SK-N-SH treated with all-trans-retinoic acid at 6 μM for 48 hours (cell line): ENCODE measurements at regions not wholly inside any gene's neighbourhood (a gene's known extent, or its start where the extent isn't known, plus 50 kb on each side); places are given as distances from the start of the nearest gene placed in this dataset.

Source experiments
- ATAC-seq: fragments of 200-7000 bp; cut with Tn5 transposase; 3 replicates; pipeline ENCODE4 v1.9.1; 2020; ENCODE audit warnings: mild to moderate bottlenecking, moderate library complexity
- ARNTL ChIP-seq: fragments of 450-650 bp; formaldehyde crosslinking; IDR thresholded peaks from 2 replicates; pipeline ENCODE4 v1.5.0; 2020; ENCODE audit warnings: low read depth, mild to moderate bottlenecking, moderate library complexity, borderline replicate concordance
- BACH2 ChIP-seq: fragments of 250-450 bp; sonication (Bioruptor Pico); IDR thresholded peaks from 2 replicates; pipeline ENCODE4 v1.9.0; 2021; ENCODE audit warnings: mild to moderate bottlenecking, borderline replicate concordance
- CSDC2 ChIP-seq: fragments of 250-450 bp; sonication (Bioruptor Pico); IDR thresholded peaks from 2 replicates; pipeline ENCODE4 v1.5.0; 2020; ENCODE audit warnings: mild to moderate bottlenecking, moderate library complexity
- ESRRG ChIP-seq: fragments of 250-450 bp; sonication (Bioruptor Pico); IDR thresholded peaks from 2 replicates; pipeline ENCODE4 v1.6.1; 2021; ENCODE audit warnings: mild to moderate bottlenecking
- GLIS3 ChIP-seq: fragments of 250-450 bp; sonication (Bioruptor Pico); IDR thresholded peaks from 2 replicates; pipeline ENCODE4 v1.5.0; 2020; ENCODE audit warnings: mild to moderate bottlenecking, moderate library complexity
- ISL1 ChIP-seq: fragments of 250-450 bp; sonication (Bioruptor Pico); IDR thresholded peaks from 2 replicates; pipeline ENCODE4 v2.1.2; 2022; ENCODE audit warnings: mild to moderate bottlenecking, moderate library complexity
- PPARA ChIP-seq: fragments of 250-450 bp; sonication (Bioruptor Pico); IDR thresholded peaks from 2 replicates; pipeline ENCODE4 v1.5.0; 2020; ENCODE audit warnings: mild to moderate bottlenecking, borderline replicate concordance
- RARB ChIP-seq: fragments of 250-450 bp; sonication (Bioruptor Pico); IDR thresholded peaks from 2 replicates; pipeline ENCODE4 v1.8.0; 2021; ENCODE audit warnings: mild to moderate bottlenecking, moderate library complexity
- SNAI2 ChIP-seq: fragments of 250-450 bp; sonication (Bioruptor Pico); IDR thresholded peaks from 2 replicates; pipeline ENCODE4 v1.5.0; 2020; ENCODE audit warnings: mild to moderate bottlenecking, moderate library complexity
- TCF4 ChIP-seq: fragments of 250-450 bp; sonication (Bioruptor Pico); IDR thresholded peaks from 2 replicates; pipeline ENCODE4 v1.8.0; 2021; ENCODE audit warnings: mild to moderate bottlenecking, moderate library complexity, borderline replicate concordance
- TOX ChIP-seq: fragments of 250-450 bp; sonication (Bioruptor Pico); IDR thresholded peaks from 2 replicates; pipeline ENCODE4 v1.8.0; 2021; ENCODE audit warnings: mild to moderate bottlenecking, moderate library complexity, borderline replicate concordance
- ZC3H10 ChIP-seq: fragments of 250-450 bp; sonication (Bioruptor Pico); IDR thresholded peaks from 2 replicates; pipeline ENCODE4 v1.5.1; 2021; ENCODE audit warnings: mild to moderate bottlenecking, moderate library complexity
- ZFP3 ChIP-seq: fragments of 250-450 bp; sonication (Bioruptor Pico); IDR thresholded peaks from 2 replicates; pipeline ENCODE4 v1.5.0; 2020; ENCODE audit warnings: mild to moderate bottlenecking, moderate library complexity
- ZFP30 ChIP-seq: fragments of 450-650 bp; formaldehyde crosslinking; IDR thresholded peaks from 2 replicates; pipeline ENCODE4 v1.5.0; 2022; ENCODE audit warnings: mild to moderate bottlenecking, moderate library complexity
- ZNF565 ChIP-seq: fragments of 450-650 bp; formaldehyde crosslinking; conservative IDR thresholded peaks from 2 replicates; pipeline ENCODE4 v1.5.0; 2020; ENCODE audit warnings: low read depth, mild to moderate bottlenecking, moderate library complexity
- ZNF70 ChIP-seq: fragments of 450-650 bp; formaldehyde crosslinking; IDR thresholded peaks from 2 replicates; pipeline ENCODE4 v1.5.0; 2020; ENCODE audit warnings: mild to moderate bottlenecking, moderate library complexity
- ZNF8 ChIP-seq: fragments of 450-650 bp; formaldehyde crosslinking; IDR thresholded peaks from 2 replicates; pipeline ENCODE4 v1.5.0; 2020; ENCODE audit warnings: mild to moderate bottlenecking, moderate library complexity
- TF ChIP-seq, protein P1 (sequence below): fragments of 250-450 bp; sonication (Bioruptor Pico); IDR thresholded peaks from 2 replicates; pipeline ENCODE4 v1.8.0; 2021; ENCODE audit warnings: low read depth, mild to moderate bottlenecking, moderate library complexity, borderline replicate concordance
- TF ChIP-seq, protein P2 (sequence below): fragments of 250-450 bp; sonication (Bioruptor Pico); IDR thresholded peaks from 2 replicates; pipeline ENCODE4 v1.8.0; 2020; ENCODE audit warnings: mild to moderate bottlenecking, moderate library complexity, borderline replicate concordance
- TF ChIP-seq, protein P3 (sequence below): fragments of 250-450 bp; sonication (Bioruptor Pico); IDR thresholded peaks from 2 replicates; pipeline ENCODE4 v1.5.1; 2020; ENCODE audit warnings: low read depth, mild to moderate bottlenecking, moderate library complexity
- TF ChIP-seq, protein P4 (sequence below): fragments of 250-450 bp; sonication (Bioruptor Pico); IDR thresholded peaks from 2 replicates; pipeline ENCODE4 v1.5.1; 2021; ENCODE audit warnings: mild to moderate bottlenecking, moderate library complexity

DNA sequence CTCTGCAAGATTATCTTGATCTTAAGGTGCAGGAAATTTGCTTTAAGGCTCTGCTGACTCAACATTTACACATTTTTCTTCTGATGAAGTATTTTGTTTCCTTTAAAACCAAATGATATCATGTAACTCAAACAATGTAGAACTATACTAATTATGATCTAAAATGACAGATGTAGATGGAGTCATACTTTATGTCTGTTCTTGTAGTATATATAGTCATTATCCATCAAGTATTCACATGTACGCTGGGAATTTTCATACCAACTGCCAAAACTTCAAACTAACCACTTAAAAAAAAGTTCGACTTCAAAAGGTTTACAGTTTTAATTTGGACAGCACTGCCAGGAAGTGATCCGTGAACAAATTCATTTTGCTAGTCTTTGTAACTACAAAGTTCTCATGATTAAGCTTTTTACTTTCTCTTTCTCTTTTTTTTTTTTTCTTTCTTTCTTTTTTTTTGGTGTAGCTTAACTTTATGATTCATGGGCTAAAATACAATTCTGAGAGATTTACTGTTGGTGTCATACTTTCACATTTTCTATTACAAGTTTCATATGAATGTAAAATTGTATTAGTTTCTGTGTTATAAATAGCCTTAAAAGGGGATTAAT, 509.0 kb upstream of the CXADR start:
- no peak for TF ChIP-seq ZFP30
- peak; percentile 89 for TF ChIP-seq ISL1 (CRISPR knock-in tag)
- peak; percentile 70 for ATAC-seq

DNA sequence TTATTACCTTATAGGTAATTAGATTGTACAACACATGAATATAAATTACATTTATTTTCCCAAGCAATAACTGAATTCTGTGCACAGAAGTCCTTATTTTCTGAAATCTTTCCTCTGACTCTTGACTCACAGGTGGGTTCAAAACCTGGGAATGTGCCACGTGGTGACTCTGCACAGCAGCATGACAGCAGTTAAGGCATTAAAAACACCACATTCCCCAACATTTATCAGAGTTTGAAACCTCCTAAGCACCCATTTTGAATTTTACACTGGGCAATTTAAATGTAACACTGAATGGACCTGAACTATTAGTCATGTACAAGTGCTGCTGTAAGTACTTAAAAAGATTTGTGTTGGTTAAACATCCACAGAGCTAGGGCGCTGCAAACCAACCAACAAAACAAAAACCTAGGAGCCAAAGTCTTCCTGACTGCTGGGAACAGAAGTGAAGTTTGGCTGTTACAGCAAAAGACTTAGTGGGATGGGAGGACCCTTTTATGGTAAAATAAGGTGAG, 480.6 kb upstream of the CXADR start:
- ATAC-seq, result no peak
- TF ChIP-seq ZFP3 (CRISPR knock-in tag) (no peak), TCF4 (CRISPR knock-in tag) (no peak), ARNTL (CRISPR knock-in tag) (no peak), BACH2 (CRISPR knock-in tag) (no peak), ZFP30 (no peak), TOX (CRISPR knock-in tag) (no peak), ZNF8 (CRISPR knock-in tag) (no peak), ZNF70 (CRISPR knock-in tag) (no peak), ISL1 (CRISPR knock-in tag) (no peak), GLIS3 (CRISPR knock-in tag) (no peak), ZNF565 (CRISPR knock-in tag) (no peak), ZC3H10 (CRISPR knock-in tag) (no peak), PPARA (no peak), ESRRG (no peak), SNAI2 (CRISPR knock-in tag) (no peak)
- TF ChIP-seq, protein P1, sequence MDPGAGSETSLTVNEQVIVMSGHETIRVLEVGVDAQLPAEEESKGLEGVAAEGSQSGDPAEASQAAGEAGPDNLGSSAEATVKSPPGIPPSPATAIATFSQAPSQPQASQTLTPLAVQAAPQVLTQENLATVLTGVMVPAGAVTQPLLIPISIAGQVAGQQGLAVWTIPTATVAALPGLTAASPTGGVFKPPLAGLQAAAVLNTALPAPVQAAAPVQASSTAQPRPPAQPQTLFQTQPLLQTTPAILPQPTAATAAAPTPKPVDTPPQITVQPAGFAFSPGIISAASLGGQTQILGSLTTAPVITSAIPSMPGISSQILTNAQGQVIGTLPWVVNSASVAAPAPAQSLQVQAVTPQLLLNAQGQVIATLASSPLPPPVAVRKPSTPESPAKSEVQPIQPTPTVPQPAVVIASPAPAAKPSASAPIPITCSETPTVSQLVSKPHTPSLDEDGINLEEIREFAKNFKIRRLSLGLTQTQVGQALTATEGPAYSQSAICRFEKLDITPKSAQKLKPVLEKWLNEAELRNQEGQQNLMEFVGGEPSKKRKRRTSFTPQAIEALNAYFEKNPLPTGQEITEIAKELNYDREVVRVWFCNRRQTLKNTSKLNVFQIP (CRISPR knock-in tag), result no peak
- TF ChIP-seq, protein P2, sequence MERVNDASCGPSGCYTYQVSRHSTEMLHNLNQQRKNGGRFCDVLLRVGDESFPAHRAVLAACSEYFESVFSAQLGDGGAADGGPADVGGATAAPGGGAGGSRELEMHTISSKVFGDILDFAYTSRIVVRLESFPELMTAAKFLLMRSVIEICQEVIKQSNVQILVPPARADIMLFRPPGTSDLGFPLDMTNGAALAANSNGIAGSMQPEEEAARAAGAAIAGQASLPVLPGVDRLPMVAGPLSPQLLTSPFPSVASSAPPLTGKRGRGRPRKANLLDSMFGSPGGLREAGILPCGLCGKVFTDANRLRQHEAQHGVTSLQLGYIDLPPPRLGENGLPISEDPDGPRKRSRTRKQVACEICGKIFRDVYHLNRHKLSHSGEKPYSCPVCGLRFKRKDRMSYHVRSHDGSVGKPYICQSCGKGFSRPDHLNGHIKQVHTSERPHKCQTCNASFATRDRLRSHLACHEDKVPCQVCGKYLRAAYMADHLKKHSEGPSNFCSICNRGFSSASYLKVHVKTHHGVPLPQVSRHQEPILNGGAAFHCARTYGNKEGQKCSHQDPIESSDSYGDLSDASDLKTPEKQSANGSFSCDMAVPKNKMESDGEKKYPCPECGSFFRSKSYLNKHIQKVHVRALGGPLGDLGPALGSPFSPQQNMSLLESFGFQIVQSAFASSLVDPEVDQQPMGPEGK (CRISPR knock-in tag), result no peak
- TF ChIP-seq, protein P3, sequence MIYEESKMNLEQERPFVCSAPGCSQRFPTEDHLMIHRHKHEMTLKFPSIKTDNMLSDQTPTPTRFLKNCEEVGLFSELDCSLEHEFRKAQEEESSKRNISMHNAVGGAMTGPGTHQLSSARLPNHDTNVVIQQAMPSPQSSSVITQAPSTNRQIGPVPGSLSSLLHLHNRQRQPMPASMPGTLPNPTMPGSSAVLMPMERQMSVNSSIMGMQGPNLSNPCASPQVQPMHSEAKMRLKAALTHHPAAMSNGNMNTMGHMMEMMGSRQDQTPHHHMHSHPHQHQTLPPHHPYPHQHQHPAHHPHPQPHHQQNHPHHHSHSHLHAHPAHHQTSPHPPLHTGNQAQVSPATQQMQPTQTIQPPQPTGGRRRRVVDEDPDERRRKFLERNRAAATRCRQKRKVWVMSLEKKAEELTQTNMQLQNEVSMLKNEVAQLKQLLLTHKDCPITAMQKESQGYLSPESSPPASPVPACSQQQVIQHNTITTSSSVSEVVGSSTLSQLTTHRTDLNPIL (CRISPR knock-in tag), result no peak
- TF ChIP-seq, all 23 proteins: peak for 0

DNA sequence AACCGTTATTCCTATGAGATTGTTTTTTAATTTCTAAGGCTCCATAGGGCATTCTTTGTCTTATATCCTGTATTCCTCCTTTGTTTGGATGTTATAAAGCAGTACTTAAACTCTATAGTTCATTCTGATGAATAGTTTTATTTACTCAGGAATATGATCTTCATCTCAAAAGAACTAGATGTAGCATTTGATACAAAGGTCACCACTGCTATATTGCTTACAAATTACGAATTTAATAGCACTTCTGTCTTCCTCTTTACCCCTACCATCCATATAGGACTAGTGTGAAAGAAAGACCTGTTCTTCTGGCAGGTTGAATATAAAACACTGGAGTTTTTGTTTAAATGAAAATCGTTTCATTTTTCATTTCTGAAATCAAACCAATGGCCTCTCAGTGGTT, 468.1 kb upstream of the CXADR start:
- ATAC-seq, result no peak
- TF ChIP-seq, protein P1 (CRISPR knock-in tag), result no peak
- no peak for TF ChIP-seq ZNF8 (CRISPR knock-in tag)
- TF ChIP-seq ISL1 (CRISPR knock-in tag), result no peak
- TF ChIP-seq ZC3H10 (CRISPR knock-in tag), result no peak
- no peak for TF ChIP-seq ZNF565 (CRISPR knock-in tag)
- TF ChIP-seq ESRRG, result no peak
- no peak for TF ChIP-seq ZFP3 (CRISPR knock-in tag)
- TF ChIP-seq CSDC2 (CRISPR knock-in tag), result no peak
- TF ChIP-seq, protein P4, sequence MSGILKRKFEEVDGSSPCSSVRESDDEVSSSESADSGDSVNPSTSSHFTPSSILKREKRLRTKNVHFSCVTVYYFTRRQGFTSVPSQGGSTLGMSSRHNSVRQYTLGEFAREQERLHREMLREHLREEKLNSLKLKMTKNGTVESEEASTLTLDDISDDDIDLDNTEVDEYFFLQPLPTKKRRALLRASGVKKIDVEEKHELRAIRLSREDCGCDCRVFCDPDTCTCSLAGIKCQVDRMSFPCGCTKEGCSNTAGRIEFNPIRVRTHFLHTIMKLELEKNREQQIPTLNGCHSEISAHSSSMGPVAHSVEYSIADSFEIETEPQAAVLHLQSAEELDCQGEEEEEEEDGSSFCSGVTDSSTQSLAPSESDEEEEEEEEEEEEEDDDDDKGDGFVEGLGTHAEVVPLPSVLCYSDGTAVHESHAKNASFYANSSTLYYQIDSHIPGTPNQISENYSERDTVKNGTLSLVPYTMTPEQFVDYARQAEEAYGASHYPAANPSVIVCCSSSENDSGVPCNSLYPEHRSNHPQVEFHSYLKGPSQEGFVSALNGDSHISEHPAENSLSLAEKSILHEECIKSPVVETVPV, result no peak
- TF ChIP-seq, protein P3 (CRISPR knock-in tag), result no peak
- TF ChIP-seq RARB, result no peak
- TF ChIP-seq SNAI2 (CRISPR knock-in tag), result no peak
- TF ChIP-seq ARNTL (CRISPR knock-in tag), result no peak
- no peak for TF ChIP-seq TCF4 (CRISPR knock-in tag)
- TF ChIP-seq ZFP30, result no peak
- TF ChIP-seq PPARA, result no peak
- no peak for TF ChIP-seq GLIS3 (CRISPR knock-in tag)
